ENCODE measurements at regions not wholly inside any gene's neighbourhood (a gene's known extent, or its start where the extent isn't known, plus 50 kb on each side); places are given as distances from the start of the nearest gene placed in this dataset.

GRCh38 chr4:86543080-86543479 is 51.0 kb upstream of the PTPN13 start:
- TF ChIP-seq CTCF (IDR thresholded peaks at IDR 0.05) (no peak), POLR2AphosphoS5 (IDR thresholded peaks at IDR 0.05; ENCODE audit: insufficient read depth in 1 of 2, low read depth in 1 of 2) (no peak)

Measured in vagina (tissue), 2 donors.